HepG2 (cell line): ENCODE measurements at regions not wholly inside any gene's neighbourhood (a gene's known extent, or its start where the extent isn't known, plus 50 kb on each side); places are given as distances from the start of the nearest gene placed in this dataset.

Source experiments
- ARNT2 ChIP-seq: sonication (generic); formaldehyde crosslinking; IDR thresholded peaks from 2 replicates; pipeline ENCODE4 v1.8.0; 2022; ENCODE audit warnings: mild to moderate bottlenecking, low read depth, missing genetic modification reagents, moderate library complexity
- ARNTL ChIP-seq: sonication (generic); formaldehyde crosslinking; IDR thresholded peaks from 2 replicates; pipeline ENCODE4 v1.4.0; 2020; ENCODE audit warnings: mild to moderate bottlenecking, missing genetic modification reagents
- FOXP1 ChIP-seq, 2 experiments: fragments of 450-650 bp in 1 of 2; IDR thresholded peaks; 2 replicates each; pipeline ENCODE4 v1.6.1; 2017 to 2018; ENCODE audit warnings: antibody characterized with exemption in 1 of 2
- IRF2 ChIP-seq: IDR thresholded peaks from 2 replicates; pipeline ENCODE4 v1.6.1; 2018; ENCODE audit warnings: missing genetic modification reagents, missing compliant biosample characterization
- NKX3-1 ChIP-seq: sonication (generic); formaldehyde crosslinking; IDR thresholded peaks from 2 replicates; pipeline ENCODE4 v1.5.0; 2020; ENCODE audit warnings: missing genetic modification reagents
- NONO ChIP-seq, 2 experiments: fragments of 450-650 bp in 1 of 2; sonication (generic) in 1 of 2; formaldehyde crosslinking in 1 of 2; IDR thresholded peaks in 1 of 2; conservative IDR thresholded peaks in 1 of 2; 2 replicates each; pipeline versions ENCODE4 v1.6.1 to v1.8.0; 2017 to 2022; ENCODE audit warnings: mild to moderate bottlenecking in 1 of 2, missing genetic modification reagents in 1 of 2, moderate library complexity in 1 of 2
- SOX6 ChIP-seq, 2 experiments: fragments of 450-650 bp in 1 of 2; sonication (generic) in 1 of 2; formaldehyde crosslinking in 1 of 2; IDR thresholded peaks; 2 replicates each; pipeline versions ENCODE4 v1.4.0 to v1.6.1; 2017 to 2020; ENCODE audit warnings: antibody characterized with exemption in 1 of 2, mild to moderate bottlenecking in 1 of 2, missing genetic modification reagents in 1 of 2
- ZBED4 ChIP-seq: sonication (generic); formaldehyde crosslinking; IDR thresholded peaks from 2 replicates; pipeline ENCODE4 v1.4.0; 2020; ENCODE audit warnings: missing genetic modification reagents, borderline replicate concordance
- ZC3H4 ChIP-seq: sonication (generic); formaldehyde crosslinking; IDR thresholded peaks from 2 replicates; pipeline ENCODE4 v1.4.0; 2020; ENCODE audit warnings: missing genetic modification reagents, borderline replicate concordance
- ZMAT3 ChIP-seq: sonication (generic); formaldehyde crosslinking; conservative IDR thresholded peaks from 2 replicates; pipeline ENCODE4 v1.7.0; 2021; ENCODE audit warnings: missing genetic modification reagents
- ZNF331 ChIP-seq: sonication (generic); formaldehyde crosslinking; IDR thresholded peaks from 2 replicates; pipeline ENCODE4 v1.4.0; 2020; ENCODE audit warnings: missing genetic modification reagents
- ZNF75D ChIP-seq: sonication (generic); formaldehyde crosslinking; IDR thresholded peaks from 2 replicates; pipeline ENCODE4 v1.8.1; 2023; ENCODE audit warnings: missing genetic modification reagents, mild to moderate bottlenecking, borderline replicate concordance
- ZNF788 ChIP-seq: sonication (generic); formaldehyde crosslinking; IDR thresholded peaks from 2 replicates; pipeline ENCODE4 v1.5.0; 2020; ENCODE audit warnings: mild to moderate bottlenecking, missing genetic modification reagents, borderline replicate concordance
- TF ChIP-seq, protein P1 (sequence below): sonication (generic); formaldehyde crosslinking; IDR thresholded peaks from 2 replicates; pipeline ENCODE4 v1.5.1; 2020; ENCODE audit warnings: missing genetic modification reagents, mild to moderate bottlenecking, borderline replicate concordance
- TF ChIP-seq, protein P2 (sequence below): sonication (generic); formaldehyde crosslinking; IDR thresholded peaks from 2 replicates; pipeline ENCODE4 v1.5.1; 2020; ENCODE audit warnings: mild to moderate bottlenecking, missing genetic modification reagents, borderline replicate concordance

GRCh38 chr6:137811121-137811915 is 55.7 kb upstream of the TNFAIP3 start (continued):
- TF ChIP-seq SOX6 (IDR thresholded peaks at IDR 0.05) (no peak), SOX6 (CRISPR knock-in tag; IDR thresholded peaks at IDR 0.05) (peak; percentile 41), ZNF788 (CRISPR knock-in tag) (peak; percentile 74; the same call in 1 of the 2 replicates), NONO (IDR thresholded peaks at IDR 0.05) (no peak), NONO (CRISPR knock-in tag; conservative IDR thresholded peaks at IDR 0.05) (peak; percentile 38; the same call in 1 of the 2 replicates), ZNF331 (peak; percentile 81), ARNT2 (CRISPR knock-in tag) (peak; percentile 64; the same call in 1 of the 2 replicates), ZC3H4 (CRISPR knock-in tag) (no peak), FOXP1 (IDR thresholded peaks at IDR 0.05) (no peak), FOXP1 (CRISPR knock-in tag; IDR thresholded peaks at IDR 0.05) (peak; percentile 50; the same call in 1 of the 2 replicates), IRF2 (peak; percentile 92), NKX3-1 (CRISPR knock-in tag) (peak; percentile 47; the same call in 1 of the 2 replicates), ZNF75D (CRISPR knock-in tag) (no peak), ZBED4 (CRISPR knock-in tag) (no peak; the same call in 1 of the 2 replicates), ARNTL (CRISPR knock-in tag) (peak; percentile 81; the same call in 1 of the 2 replicates), ZMAT3 (CRISPR knock-in tag) (peak; percentile 78)
- TF ChIP-seq, protein P1, sequence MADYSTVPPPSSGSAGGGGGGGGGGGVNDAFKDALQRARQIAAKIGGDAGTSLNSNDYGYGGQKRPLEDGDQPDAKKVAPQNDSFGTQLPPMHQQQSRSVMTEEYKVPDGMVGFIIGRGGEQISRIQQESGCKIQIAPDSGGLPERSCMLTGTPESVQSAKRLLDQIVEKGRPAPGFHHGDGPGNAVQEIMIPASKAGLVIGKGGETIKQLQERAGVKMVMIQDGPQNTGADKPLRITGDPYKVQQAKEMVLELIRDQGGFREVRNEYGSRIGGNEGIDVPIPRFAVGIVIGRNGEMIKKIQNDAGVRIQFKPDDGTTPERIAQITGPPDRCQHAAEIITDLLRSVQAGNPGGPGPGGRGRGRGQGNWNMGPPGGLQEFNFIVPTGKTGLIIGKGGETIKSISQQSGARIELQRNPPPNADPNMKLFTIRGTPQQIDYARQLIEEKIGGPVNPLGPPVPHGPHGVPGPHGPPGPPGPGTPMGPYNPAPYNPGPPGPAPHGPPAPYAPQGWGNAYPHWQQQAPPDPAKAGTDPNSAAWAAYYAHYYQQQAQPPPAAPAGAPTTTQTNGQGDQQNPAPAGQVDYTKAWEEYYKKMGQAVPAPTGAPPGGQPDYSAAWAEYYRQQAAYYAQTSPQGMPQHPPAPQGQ (CRISPR knock-in tag) = no peak
- TF ChIP-seq, protein P2, sequence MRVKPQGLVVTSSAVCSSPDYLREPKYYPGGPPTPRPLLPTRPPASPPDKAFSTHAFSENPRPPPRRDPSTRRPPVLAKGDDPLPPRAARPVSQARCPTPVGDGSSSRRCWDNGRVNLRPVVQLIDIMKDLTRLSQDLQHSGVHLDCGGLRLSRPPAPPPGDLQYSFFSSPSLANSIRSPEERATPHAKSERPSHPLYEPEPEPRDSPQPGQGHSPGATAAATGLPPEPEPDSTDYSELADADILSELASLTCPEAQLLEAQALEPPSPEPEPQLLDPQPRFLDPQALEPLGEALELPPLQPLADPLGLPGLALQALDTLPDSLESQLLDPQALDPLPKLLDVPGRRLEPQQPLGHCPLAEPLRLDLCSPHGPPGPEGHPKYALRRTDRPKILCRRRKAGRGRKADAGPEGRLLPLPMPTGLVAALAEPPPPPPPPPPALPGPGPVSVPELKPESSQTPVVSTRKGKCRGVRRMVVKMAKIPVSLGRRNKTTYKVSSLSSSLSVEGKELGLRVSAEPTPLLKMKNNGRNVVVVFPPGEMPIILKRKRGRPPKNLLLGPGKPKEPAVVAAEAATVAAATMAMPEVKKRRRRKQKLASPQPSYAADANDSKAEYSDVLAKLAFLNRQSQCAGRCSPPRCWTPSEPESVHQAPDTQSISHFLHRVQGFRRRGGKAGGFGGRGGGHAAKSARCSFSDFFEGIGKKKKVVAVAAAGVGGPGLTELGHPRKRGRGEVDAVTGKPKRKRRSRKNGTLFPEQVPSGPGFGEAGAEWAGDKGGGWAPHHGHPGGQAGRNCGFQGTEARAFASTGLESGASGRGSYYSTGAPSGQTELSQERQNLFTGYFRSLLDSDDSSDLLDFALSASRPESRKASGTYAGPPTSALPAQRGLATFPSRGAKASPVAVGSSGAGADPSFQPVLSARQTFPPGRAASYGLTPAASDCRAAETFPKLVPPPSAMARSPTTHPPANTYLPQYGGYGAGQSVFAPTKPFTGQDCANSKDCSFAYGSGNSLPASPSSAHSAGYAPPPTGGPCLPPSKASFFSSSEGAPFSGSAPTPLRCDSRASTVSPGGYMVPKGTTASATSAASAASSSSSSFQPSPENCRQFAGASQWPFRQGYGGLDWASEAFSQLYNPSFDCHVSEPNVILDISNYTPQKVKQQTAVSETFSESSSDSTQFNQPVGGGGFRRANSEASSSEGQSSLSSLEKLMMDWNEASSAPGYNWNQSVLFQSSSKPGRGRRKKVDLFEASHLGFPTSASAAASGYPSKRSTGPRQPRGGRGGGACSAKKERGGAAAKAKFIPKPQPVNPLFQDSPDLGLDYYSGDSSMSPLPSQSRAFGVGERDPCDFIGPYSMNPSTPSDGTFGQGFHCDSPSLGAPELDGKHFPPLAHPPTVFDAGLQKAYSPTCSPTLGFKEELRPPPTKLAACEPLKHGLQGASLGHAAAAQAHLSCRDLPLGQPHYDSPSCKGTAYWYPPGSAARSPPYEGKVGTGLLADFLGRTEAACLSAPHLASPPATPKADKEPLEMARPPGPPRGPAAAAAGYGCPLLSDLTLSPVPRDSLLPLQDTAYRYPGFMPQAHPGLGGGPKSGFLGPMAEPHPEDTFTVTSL = peak; percentile 90
